Activated naive CD8-positive, alpha-beta T cell (primary cell): ENCODE measurements at regions not wholly inside any gene's neighbourhood (a gene's known extent, or its start where the extent isn't known, plus 50 kb on each side); places are given as distances from the start of the nearest gene placed in this dataset.

Experiments used
- H3K27ac Mint-ChIP-seq: one replicate; pipeline ENCODE4 v1.8.0; 2021; ENCODE audit warnings: mixed read lengths
- H3K27me3 Mint-ChIP-seq: one replicate; pipeline ENCODE4 v1.8.0; 2021; ENCODE audit warnings: mixed read lengths
- H3K36me3 Mint-ChIP-seq: one replicate; pipeline ENCODE4 v1.8.0; 2021; ENCODE audit warnings: mixed read lengths
- H3K4me1 Mint-ChIP-seq: one replicate; pipeline ENCODE4 v1.8.0; 2021; ENCODE audit warnings: low read depth, mixed read lengths
- H3K4me3 Mint-ChIP-seq: one replicate; pipeline ENCODE4 v1.8.0; 2021; ENCODE audit warnings: mild to moderate bottlenecking, mixed read lengths
- H3K9me3 Mint-ChIP-seq: one replicate; pipeline ENCODE4 v1.8.0; 2021; ENCODE audit warnings: low read depth, mixed read lengths

DNA sequence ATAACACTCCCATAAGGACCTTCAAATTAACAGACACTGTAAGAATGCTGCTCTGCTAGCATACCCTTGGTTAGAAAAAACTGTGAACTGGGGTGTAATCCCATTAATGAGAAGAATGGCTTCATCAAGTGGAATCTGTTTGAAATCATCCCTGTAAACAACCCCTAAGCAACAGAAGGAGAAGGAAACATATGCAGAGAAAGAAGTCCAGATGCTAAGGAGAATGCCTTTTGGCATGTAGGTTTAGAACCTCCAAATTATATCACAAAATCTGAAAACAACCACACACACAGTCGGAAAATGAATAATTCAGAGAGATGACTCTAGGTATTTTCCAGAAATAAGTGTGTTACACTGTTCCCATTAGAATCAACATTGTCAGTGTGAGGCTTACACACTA lies 140.2 kb downstream of the NUAK1 start:
- Mint-ChIP-seq H3K27ac (no peak overlapping the region), H3K4me1 (no peaks in the 10 kb centered on the region), H3K36me3 (no peaks in the 10 kb centered on the region), H3K4me3 (no peak overlapping the region), H3K9me3 (peaks cover 3% of the 10 kb centered on the region), H3K27me3 (peaks cover 3% of the 10 kb centered on the region)

DNA sequence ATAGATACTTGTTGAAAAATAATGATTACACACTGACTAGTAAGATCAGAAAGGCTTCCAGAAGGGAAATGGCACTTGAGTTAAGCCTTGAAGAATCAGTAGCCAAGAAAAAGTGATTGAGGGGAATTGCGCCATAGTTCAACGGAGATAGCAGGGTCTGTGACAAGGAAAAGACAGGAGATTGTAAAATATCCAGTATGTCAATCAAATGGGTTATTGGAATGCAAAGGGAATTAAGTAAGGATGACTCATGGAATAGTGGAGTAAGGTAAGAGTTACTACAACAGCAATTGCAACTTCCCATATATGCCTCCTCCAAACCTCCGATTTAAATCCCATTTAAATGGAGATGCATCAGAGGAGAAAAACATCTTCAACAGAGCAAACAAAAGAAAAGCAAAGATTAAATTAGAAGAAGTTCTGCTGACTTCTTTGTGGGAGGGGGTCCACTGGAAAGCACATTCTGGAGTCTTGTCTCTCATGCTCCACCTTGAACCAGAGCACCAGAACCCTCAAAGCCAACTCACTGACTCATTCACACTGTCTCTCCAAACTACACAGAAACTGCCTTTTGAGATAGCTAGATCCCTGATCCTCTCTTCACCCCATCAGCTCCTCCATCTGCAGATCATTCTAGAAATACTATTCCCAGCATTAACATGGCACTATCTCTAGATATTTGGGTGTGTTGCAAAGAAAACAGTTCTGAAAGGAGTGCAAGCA lies 138.2 kb downstream of the NUAK1 start:
- Mint-ChIP-seq H3K36me3 (no peaks in the 10 kb centered on the region), H3K27ac (no peak overlapping the region), H3K4me1 (no peaks in the 10 kb centered on the region), H3K4me3 (no peak overlapping the region), H3K27me3 (peaks cover 7% of the 10 kb centered on the region), H3K9me3 (peaks cover 7% of the 10 kb centered on the region)

DNA sequence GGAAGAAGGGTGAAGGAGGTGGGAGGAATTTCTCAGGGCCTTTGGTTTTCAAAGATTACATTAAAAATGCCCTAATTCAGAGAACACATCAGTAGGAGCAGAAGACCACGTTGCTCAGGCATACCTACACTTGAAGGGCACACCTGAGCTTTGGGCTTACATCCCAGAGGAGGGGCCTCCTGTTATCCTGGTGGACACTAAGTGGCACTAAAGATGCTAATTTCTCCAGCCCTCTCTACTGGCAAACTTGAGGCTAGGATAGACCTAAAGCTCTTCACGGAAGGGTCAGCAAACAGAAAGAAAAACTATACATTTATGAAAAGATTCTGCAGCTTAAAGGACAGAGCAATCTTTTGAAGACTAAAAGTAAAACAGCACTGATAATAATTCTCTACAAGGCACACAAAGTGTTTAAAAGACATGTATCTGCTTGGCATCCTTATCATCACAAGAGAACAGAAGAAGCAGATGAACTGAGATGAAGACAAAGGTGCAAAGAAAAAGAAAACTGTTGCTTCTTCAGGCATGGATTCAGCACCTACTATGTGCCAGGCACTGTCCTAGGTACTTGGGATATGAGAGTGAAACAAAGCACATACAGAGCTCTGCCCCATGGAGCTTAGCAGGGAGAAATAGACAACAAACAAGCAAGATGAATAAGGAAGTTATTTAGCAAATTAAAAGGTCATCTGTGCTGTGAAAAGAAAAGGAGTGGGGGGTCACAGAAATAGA lies 137.5 kb downstream of the NUAK1 start:
- Mint-ChIP-seq H3K9me3 (peaks cover 7% of the 10 kb centered on the region), H3K27ac (no peak overlapping the region), H3K36me3 (no peaks in the 10 kb centered on the region), H3K27me3 (peaks cover 7% of the 10 kb centered on the region), H3K4me3 (no peak overlapping the region), H3K4me1 (no peaks in the 10 kb centered on the region)

DNA sequence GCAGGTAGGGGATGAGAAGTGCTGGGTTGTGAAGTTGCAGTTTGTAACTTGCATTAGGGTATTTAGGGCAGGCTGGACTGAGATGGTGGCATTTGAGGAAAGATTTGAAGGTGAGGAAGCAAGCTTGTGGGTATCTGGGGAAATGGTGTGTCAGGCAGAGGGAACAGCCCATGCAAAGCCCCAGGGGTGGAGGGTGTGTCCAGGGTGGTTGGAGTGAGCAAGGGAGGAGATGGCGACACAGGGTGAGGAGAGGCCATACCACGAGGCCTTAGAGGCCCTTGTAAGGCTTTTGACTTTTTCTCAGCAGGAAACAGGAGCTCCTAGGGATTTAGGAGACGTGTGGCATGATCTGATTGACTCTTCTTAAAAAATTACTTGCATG lies 136.9 kb downstream of the NUAK1 start:
- H3K27ac Mint-ChIP-seq, result no peak overlapping the region
- no peak overlapping the region for H3K4me3 Mint-ChIP-seq
- peaks cover 7% of the 10 kb centered on the region for H3K27me3 Mint-ChIP-seq
- H3K36me3 Mint-ChIP-seq, result no peaks in the 10 kb centered on the region
- peaks cover 6% of the 10 kb centered on the region for H3K9me3 Mint-ChIP-seq
- H3K4me1 Mint-ChIP-seq, result no peaks in the 10 kb centered on the region

DNA sequence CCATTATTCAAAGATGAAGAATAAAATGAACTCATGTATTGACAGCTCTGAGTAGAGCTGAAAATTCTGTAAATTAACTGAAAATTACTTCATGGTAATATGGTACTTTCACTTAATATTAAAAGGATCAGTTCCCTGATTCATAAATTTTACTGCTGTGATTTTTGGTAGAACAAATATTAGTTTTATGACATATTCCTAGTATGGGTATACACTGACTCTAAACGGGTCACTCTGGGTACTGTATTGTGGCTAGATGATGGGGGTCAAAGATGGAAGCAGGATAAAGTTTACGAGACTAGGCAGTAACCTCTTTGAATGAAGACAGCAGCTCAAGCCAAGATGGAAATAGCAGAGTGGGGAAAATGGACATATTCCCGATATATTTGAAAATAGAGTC lies 135.5 kb downstream of the NUAK1 start:
- Mint-ChIP-seq H3K27ac (no peak overlapping the region), H3K27me3 (peaks cover 11% of the 10 kb centered on the region), H3K4me1 (no peaks in the 10 kb centered on the region), H3K36me3 (no peaks in the 10 kb centered on the region), H3K9me3 (peaks cover 4% of the 10 kb centered on the region), H3K4me3 (no peak overlapping the region)

DNA sequence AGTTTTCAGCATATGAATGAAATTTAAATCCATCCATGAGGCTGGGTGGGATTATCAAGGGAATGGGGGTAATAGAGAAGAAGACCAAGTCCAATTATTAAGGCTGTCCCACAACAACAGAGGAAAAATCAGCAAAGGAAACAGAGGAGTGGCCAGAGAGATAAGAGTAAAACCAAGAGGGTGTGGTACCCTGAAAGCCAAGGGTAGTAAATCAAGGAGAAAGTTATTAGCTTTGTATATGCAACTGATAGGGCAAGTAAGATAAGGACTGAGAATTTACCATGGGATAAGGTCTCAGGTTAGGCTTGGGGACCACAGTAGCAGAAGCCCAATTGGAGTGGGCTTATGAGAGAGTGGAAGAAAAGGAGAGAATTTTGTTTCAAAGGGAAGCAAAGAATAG lies 134.5 kb downstream of the NUAK1 start:
- Mint-ChIP-seq H3K4me3 (no peak overlapping the region), H3K27ac (no peak overlapping the region), H3K4me1 (no peaks in the 10 kb centered on the region), H3K27me3 (peaks cover 12% of the 10 kb centered on the region), H3K36me3 (no peaks in the 10 kb centered on the region), H3K9me3 (peaks cover 4% of the 10 kb centered on the region)

DNA sequence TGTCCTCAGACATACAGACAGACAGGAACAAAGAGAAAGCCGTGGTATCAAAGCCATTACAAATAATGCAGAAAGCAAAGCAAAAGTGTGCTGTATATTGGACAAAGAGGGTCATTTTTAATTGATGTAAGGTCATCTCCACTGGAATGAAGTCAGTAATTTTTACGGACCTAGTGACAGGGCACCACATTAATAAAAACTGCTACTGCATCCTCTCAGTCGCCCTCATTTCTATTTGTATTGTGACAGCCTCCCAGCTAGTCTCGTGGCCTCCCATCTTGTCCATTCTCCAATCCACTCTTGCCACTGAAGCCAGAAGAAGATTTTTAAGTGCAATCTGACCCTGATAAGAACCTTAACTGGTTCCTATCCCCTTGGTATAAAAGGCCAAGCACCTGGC lies 132.4 kb downstream of the NUAK1 start:
- H3K27me3 Mint-ChIP-seq, result peaks cover 14% of the 10 kb centered on the region
- H3K4me3 Mint-ChIP-seq, result no peak overlapping the region
- H3K4me1 Mint-ChIP-seq, result no peaks in the 10 kb centered on the region
- peaks cover 4% of the 10 kb centered on the region for H3K9me3 Mint-ChIP-seq
- no peaks in the 10 kb centered on the region for H3K36me3 Mint-ChIP-seq
- H3K27ac Mint-ChIP-seq, result no peak overlapping the region

DNA sequence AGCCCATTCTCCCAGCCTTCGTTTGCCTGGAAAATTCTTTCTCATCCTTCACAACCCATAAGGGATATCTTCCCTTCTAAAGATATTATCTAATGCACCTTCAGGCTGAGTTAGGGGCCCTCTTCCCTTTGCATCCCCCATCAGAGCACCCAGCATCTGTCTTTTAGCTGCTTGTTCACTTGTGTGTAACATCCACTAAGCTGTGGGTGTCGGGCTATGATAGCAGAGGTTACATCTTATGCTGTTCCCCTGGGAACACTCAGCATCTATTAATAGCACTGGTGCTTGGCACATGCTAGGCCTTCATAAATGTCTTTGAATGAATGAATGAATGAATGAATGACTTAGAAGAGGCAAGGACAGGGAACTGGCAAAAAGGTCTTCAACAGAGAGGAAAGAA lies 131.8 kb downstream of the NUAK1 start:
- Mint-ChIP-seq H3K9me3 (peaks cover 4% of the 10 kb centered on the region), H3K27me3 (peaks cover 12% of the 10 kb centered on the region), H3K36me3 (no peaks in the 10 kb centered on the region), H3K4me1 (no peaks in the 10 kb centered on the region), H3K4me3 (no peak overlapping the region), H3K27ac (no peak overlapping the region)

DNA sequence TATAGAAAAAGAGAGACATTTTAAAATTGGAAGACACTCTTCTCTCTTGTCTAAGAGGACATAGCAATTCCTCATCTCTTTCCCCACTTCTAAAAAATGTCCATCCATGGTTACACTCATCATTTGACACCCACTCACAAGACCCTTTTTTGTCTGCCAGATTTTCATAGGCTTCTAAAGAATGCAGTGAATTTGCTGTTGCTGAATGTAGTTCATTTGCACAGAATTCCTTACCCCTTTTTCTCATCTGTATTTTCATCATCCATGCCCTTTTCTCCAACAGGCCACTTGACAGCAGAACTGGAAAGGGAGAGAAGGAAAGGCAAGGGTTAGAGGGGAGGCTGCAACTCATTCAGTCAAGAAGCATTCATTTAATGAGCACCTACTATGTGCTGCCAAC lies 128.0 kb downstream of the NUAK1 start:
- no peak overlapping the region for H3K4me3 Mint-ChIP-seq
- peaks cover 20% of the 10 kb centered on the region for H3K27me3 Mint-ChIP-seq
- no peaks in the 10 kb centered on the region for H3K9me3 Mint-ChIP-seq
- no peaks in the 10 kb centered on the region for H3K36me3 Mint-ChIP-seq
- no peak overlapping the region for H3K27ac Mint-ChIP-seq
- no peaks in the 10 kb centered on the region for H3K4me1 Mint-ChIP-seq
